ENCODE measurements at regions not wholly inside any gene's neighbourhood (a gene's known extent, or its start where the extent isn't known, plus 50 kb on each side); places are given as distances from the start of the nearest gene placed in this dataset.

GRCh38 chr19:13623716-13624710 is 117.7 kb upstream of the CACNA1A start:
- Histone ChIP-seq H3K36me3 (replicated peaks in 1 of 2; ENCODE audit: control insufficient read depth in 1 of 2, insufficient read depth in 2 of 2, low read length in 2 of 2) (no peaks in the 10 kb centered on the region), H3K4me3 (replicated peaks in 1 of 3; ENCODE audit: insufficient read depth in 1 of 3, low read depth in 2 of 3, low read length in 3 of 3) (no peak overlapping the region), H3K79me2 (ENCODE audit: insufficient read depth, low read length) (no peaks in the 10 kb centered on the region), H3K9me3 (ENCODE audit: low read length) (no peaks in the 10 kb centered on the region), H4K20me1 (ENCODE audit: insufficient read depth, low read length) (no peaks in the 10 kb centered on the region), H2AFZ (ENCODE audit: low read length) (no peak overlapping the region), H3K9ac (ENCODE audit: insufficient read depth, low read depth, low read length) (no peak overlapping the region), H3K4me2 (ENCODE audit: low read depth, low read length) (no peak overlapping the region), H3K27ac (ENCODE audit: extremely low read length, insufficient read depth, low read length) (no peak overlapping the region), H3K27me3 (ENCODE audit: control insufficient read depth in 1 of 2, insufficient read depth in 2 of 2, low read length in 2 of 2) (peaks cover 5 to 33% of the 10 kb centered on the region in 2 experiments; a peak in 3 of 5 replicates), H3K4me1 (ENCODE audit: insufficient read depth, low read length) (no peaks in the 10 kb centered on the region)
- ChIA-PET CTCF (ENCODE audit: low intra/inter-chr PET ratio, low total read pairs) (no interaction called here), POLR2A (no interaction called here)
- BruUV-seq (replicated peaks), result no TSS peak
- in situ Hi-C loops (cut with HindIII; ENCODE audit: extremely low pct_ligation_motif_present, low pct_unique_long_range_greater_than_20kb) (no loop called here), intact Hi-C loops (cut with micrococcal nuclease; ENCODE audit: unreplicated experiment) (no loop called here)
- FAIRE-seq (no peak), ATAC-seq (no peak), DNase-seq (ENCODE audit: low spot score) (no peak)
- WGBS (ENCODE audit: low lambda C conversion rate), result 17% methylated on average over 28 of the region's 28 CpGs
- TF ChIP-seq DZIP1 (CRISPR knock-in tag; IDR thresholded peaks at IDR 0.05) (no peak), HOXA3 (CRISPR knock-in tag; IDR thresholded peaks at IDR 0.05) (no peak)

Measured in HepG2 (cell line).